ENCODE measurements at regions not wholly inside any gene's neighbourhood (a gene's known extent, or its start where the extent isn't known, plus 50 kb on each side); places are given as distances from the start of the nearest gene placed in this dataset.

DNA sequence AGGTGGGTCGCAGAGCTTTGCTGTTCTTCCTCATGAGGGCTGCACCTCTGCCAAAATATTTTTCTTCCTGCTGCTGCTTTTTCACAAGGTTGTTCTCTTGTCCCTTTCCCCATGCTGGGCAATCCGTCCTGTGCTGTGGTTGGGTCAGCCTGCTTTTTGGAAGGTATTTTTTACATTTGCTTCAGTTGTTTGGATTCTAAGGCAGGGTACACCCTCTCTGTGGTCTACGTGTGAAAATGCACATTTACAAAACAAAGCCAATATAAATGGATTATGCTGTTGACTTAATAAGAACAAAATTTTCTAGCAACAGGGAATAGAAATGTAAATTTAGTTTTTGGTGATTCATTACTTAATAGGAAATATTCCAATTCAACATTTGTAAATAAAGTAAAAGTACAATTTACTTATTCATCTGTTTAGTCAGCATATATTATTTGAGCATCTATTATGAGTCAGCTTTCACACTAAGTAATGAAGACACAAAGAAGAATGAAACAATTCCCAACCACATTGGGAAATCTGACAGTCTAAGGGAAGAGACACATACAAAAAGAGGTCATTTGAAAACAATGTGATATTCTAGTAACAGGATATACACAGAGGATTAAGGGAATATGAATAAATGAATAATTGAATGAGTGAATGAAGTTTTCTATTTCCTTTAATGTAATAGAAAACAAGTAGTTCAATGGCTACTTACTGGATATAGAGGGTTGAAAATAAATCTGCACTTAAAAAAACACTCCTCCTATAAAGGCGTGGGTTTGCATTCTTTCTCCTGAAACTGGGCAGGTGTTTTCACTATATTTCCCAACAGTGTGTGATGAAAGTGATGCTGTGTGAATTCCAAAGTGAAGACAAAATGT, 94.6 kb upstream of the PRICKLE1 start:
- TF ChIP-seq, protein P1, sequence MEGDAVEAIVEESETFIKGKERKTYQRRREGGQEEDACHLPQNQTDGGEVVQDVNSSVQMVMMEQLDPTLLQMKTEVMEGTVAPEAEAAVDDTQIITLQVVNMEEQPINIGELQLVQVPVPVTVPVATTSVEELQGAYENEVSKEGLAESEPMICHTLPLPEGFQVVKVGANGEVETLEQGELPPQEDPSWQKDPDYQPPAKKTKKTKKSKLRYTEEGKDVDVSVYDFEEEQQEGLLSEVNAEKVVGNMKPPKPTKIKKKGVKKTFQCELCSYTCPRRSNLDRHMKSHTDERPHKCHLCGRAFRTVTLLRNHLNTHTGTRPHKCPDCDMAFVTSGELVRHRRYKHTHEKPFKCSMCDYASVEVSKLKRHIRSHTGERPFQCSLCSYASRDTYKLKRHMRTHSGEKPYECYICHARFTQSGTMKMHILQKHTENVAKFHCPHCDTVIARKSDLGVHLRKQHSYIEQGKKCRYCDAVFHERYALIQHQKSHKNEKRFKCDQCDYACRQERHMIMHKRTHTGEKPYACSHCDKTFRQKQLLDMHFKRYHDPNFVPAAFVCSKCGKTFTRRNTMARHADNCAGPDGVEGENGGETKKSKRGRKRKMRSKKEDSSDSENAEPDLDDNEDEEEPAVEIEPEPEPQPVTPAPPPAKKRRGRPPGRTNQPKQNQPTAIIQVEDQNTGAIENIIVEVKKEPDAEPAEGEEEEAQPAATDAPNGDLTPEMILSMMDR (IDR thresholded peaks at IDR 0.05): no peak
- no peak for TF ChIP-seq POLR2A (IDR thresholded peaks at IDR 0.05)
